Transverse colon (tissue), 4 donors: ENCODE measurements at regions not wholly inside any gene's neighbourhood (a gene's known extent, or its start where the extent isn't known, plus 50 kb on each side); places are given as distances from the start of the nearest gene placed in this dataset.

Experiments used
- DNase-seq: peaks from one replicate; pipeline ENCODE4 v3.0.0-alpha.2; 2019
- H3K27ac ChIP-seq, 4 donors: fragments of 200-600 bp; sonication (generic); 2 replicates each; pipeline ENCODE4 v1.5.1; 2016 to 2018; ENCODE audit warnings: inconsistent platforms in 4 of 4
- H3K27me3 ChIP-seq: fragments of 200-600 bp; sonication (generic); 2 replicates; pipeline ENCODE4 v1.5.1; 2017; ENCODE audit warnings: inconsistent platforms
- H3K36me3 ChIP-seq, 4 donors: fragments of 200-600 bp; sonication (generic); 2 replicates each; pipeline ENCODE4 v1.5.1; 2017 to 2019; ENCODE audit warnings: inconsistent platforms in 4 of 4
- H3K4me1 ChIP-seq, 4 donors: fragments of 200-600 bp; sonication (generic); 2 replicates each; pipeline ENCODE4 v1.5.1; 2017 to 2020; ENCODE audit warnings: inconsistent platforms in 4 of 4
- H3K4me3 ChIP-seq, 4 donors: fragments of 200-600 bp; sonication (generic); 1 replicate in 1 of 4; 2 replicates in 3 of 4; pipeline versions ENCODE4 v1.5.1 to v1.6.1; 2017 to 2019; ENCODE audit warnings: inconsistent platforms in 4 of 4
- H3K9me3 ChIP-seq, 2 donors: fragments of 200-600 bp; sonication (generic); 2 replicates each; pipeline ENCODE4 v1.5.1; 2017 to 2019; ENCODE audit warnings: inconsistent platforms in 2 of 2
- CTCF ChIP-seq, 5 experiments: fragments of 200-600 bp in 3 of 5; fragments of 450-650 bp in 2 of 5; sonication (generic) in 3 of 5; IDR thresholded peaks; 1 replicate in 2 of 5; 2 replicates in 3 of 5; pipeline ENCODE4 v1.5.1; 2016 to 2017; ENCODE audit warnings: antibody characterized with exemption in 5 of 5, inconsistent platforms in 3 of 5, mild to moderate bottlenecking in 2 of 5, moderate library complexity in 1 of 5
- EP300 ChIP-seq: sonication (generic); formaldehyde crosslinking; IDR thresholded peaks from one replicate; pipeline ENCODE4 v1.6.1; 2017; ENCODE audit warnings: antibody characterized with exemption, low read depth
- POLR2A ChIP-seq: fragments of 450-650 bp; IDR thresholded peaks from one replicate; pipeline ENCODE4 v1.6.1; 2016; ENCODE audit warnings: antibody characterized with exemption, mild to moderate bottlenecking, moderate library complexity
- POLR2AphosphoS5 ChIP-seq, 3 donors: sonication (generic); formaldehyde crosslinking; IDR thresholded peaks; one replicate each; pipeline ENCODE4 v1.6.1; 2016; ENCODE audit warnings: antibody characterized with exemption in 3 of 3
- WGBS, 2 donors: methylation state at CpG; one replicate each; pipeline ENCODE4 v1.1.5; 2018; ENCODE audit warnings: low coverage in 1 of 2; 5-methylcytosine and 5-hydroxymethylcytosine counted together
- in situ Hi-C, 4 donors: fragments of 200-750 bp; cut with MboI; loops; one replicate each; pipeline versions ENCODE4 v1.15.0 to v1.15.1; 2017; ENCODE audit warnings: low sequenced_read_pairs in 3 of 4, low pct_ligation_motif_present in 1 of 4, low pct_unique_long_range_greater_than_20kb in 1 of 4
- intact Hi-C: fragments of 100-400 bp; cut with DNase I; formaldehyde crosslinking; loops from one replicate; pipeline ENCODE4 v1.15.1; 2023; ENCODE audit warnings: low total_unique reads

GRCh38 chr15:94670438-94671034, 439.2 kb downstream of the MCTP2 start:
- no peak for DNase-seq
- Histone ChIP-seq H3K4me1 (peaks cover 0 to 6% (median 0%) of the 10 kb centered on the region in 4 donors), H3K36me3 (no peaks in the 10 kb centered on the region), H3K27ac (peak overlapping the region in 1 of 4 donors; percentile 32), H3K4me3 (no peak overlapping the region), H3K27me3 (no peaks in the 10 kb centered on the region), H3K9me3 (no peaks in the 10 kb centered on the region)
- no peak for TF ChIP-seq EP300
- TF ChIP-seq POLR2A: no peak
- TF ChIP-seq CTCF (IDR thresholded peaks at IDR 0.05): peak; percentile 66 to 76 (median 70)
- TF ChIP-seq POLR2AphosphoS5 (IDR thresholded peaks at IDR 0.05): no peak
- intact Hi-C loops (no loop called here), in situ Hi-C loops (loop anchor here in 3 of 4 donors (10.0 to 25.0 kb wide), 2 partner anchors 624 to 1717 kb away; no protein-coding TSS in a partner anchor)
- 0% methylated on average over 3 of the region's 3 CpGs for WGBS, 2 donors

DNA sequence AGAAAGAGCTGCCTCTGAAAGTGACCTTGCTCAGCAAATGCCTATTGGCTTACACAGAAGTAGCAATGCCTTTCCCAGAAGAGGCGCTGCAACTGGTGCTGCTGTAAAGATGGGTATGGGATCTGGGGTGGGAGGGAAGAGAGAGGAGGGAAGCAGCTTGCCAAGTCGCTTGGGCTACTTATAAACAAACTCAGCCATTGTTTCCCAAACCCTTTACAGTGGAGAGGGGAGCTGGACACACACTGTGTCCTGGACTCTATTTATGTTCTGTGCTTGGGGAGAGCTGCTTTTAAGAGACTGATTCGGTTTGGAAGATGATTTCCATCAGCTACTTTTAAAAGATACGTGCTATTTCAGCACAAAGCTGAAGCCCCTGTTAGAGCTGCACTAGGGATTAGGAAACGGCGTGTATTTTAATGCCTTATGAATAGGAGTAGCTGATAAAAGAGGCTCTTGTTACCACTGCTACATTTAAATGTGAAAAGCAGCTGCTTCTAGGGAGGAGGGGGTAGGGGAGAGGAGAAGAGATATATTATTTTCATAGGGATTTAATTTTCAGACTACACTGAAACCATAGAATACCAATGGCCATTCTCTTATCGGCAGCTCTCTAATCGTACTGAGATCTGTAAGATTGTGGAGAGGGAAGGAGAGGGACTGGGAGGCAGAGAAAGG, 440.6 kb downstream of the MCTP2 start:
- Histone ChIP-seq H3K4me3 (no peak overlapping the region), H3K27me3 (no peaks in the 10 kb centered on the region), H3K9me3 (no peaks in the 10 kb centered on the region), H3K4me1 (peaks cover 0 to 6% (median 0%) of the 10 kb centered on the region in 4 donors), H3K36me3 (no peaks in the 10 kb centered on the region), H3K27ac (peak overlapping the region in 1 of 4 donors; percentile 7)
- no peak for DNase-seq
- in situ Hi-C loops: loop anchor here in 3 of 4 donors (10.0 to 25.0 kb wide), 2 partner anchors 623 to 1715 kb away; no protein-coding TSS in a partner anchor
- TF ChIP-seq POLR2AphosphoS5 (IDR thresholded peaks at IDR 0.05): no peak
- TF ChIP-seq CTCF (IDR thresholded peaks at IDR 0.05): no peak
- TF ChIP-seq EP300: no peak
- TF ChIP-seq POLR2A: no peak
- 45 to 47% methylated on average over 4 to 8 of the region's 8 CpGs for WGBS, 2 donors
- intact Hi-C loops: no loop called here

DNA sequence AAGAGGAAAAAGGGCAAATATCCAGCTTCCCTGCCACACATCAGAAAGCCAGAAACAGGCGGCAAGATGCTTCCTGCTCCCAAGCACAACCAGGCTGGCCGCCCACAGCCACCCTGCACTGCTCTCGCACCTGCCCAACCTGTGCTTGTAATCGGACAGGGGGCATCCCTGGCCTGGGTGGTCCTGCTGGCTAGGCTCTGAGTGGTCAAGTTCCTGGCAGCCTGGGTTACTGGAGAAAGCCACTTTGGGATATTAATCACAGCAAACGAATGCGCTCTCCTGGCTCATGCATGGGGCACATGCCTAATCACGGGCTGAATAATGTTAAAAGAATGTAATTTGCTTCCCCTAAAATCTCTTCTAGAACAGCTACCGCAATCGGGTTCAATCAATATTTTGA, 442.4 kb downstream of the MCTP2 start:
- intact Hi-C loops: no loop called here
- H3K27ac ChIP-seq: no peak overlapping the region
- no peak for TF ChIP-seq POLR2AphosphoS5 (IDR thresholded peaks at IDR 0.05)
- TF ChIP-seq EP300: no peak
- no peak for TF ChIP-seq CTCF (IDR thresholded peaks at IDR 0.05)
- TF ChIP-seq POLR2A: no peak
- H3K27me3 ChIP-seq: no peaks in the 10 kb centered on the region
- H3K4me3 ChIP-seq: no peak overlapping the region
- 74 to 91% methylated on average over 3 to 9 of the region's 9 CpGs for WGBS, 2 donors
- no peak for DNase-seq
- H3K9me3 ChIP-seq: no peaks in the 10 kb centered on the region
- in situ Hi-C loops: loop anchor here in 3 of 4 donors (10.0 to 25.0 kb wide), 2 partner anchors 621 to 1714 kb away; no protein-coding TSS in a partner anchor
- H3K4me1 ChIP-seq: peaks cover 0 to 6% (median 0%) of the 10 kb centered on the region in 4 donors
- H3K36me3 ChIP-seq: no peaks in the 10 kb centered on the region

DNA sequence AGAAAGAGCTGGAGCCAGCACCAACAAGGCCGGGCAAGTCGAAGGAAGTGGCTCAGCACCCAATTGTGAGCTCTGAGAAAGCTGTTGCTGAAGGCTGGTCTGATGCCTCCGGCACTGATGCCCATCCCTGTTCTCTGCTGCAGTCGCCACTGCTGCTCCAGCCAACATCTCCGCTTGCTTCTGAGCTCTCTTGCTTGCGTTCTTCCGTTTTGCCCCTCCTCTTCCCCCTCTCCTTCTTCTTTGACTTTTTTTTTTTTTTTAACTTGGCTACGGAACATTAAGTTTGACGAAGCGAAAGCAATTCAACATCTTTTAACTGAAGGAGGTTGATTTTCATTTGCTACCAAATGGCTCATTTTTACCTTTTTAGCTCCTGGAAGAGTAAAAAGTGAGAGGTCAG, 442.9 kb downstream of the MCTP2 start:
- no peaks in the 10 kb centered on the region for H3K36me3 ChIP-seq
- H3K4me1 ChIP-seq: peaks cover 0 to 6% (median 0%) of the 10 kb centered on the region in 4 donors
- intact Hi-C loops: no loop called here
- DNase-seq: no peak
- TF ChIP-seq POLR2A: no peak
- TF ChIP-seq EP300: no peak
- no peak for TF ChIP-seq CTCF (IDR thresholded peaks at IDR 0.05)
- no peak for TF ChIP-seq POLR2AphosphoS5 (IDR thresholded peaks at IDR 0.05)
- no peak overlapping the region for H3K27ac ChIP-seq
- H3K27me3 ChIP-seq: no peaks in the 10 kb centered on the region
- H3K4me3 ChIP-seq: no peak overlapping the region
- WGBS, 2 donors: 78 to 86% methylated on average over 5 to 10 of the region's 10 CpGs
- H3K9me3 ChIP-seq: no peaks in the 10 kb centered on the region
- in situ Hi-C loops: loop anchor here in 3 of 4 donors (10.0 to 25.0 kb wide), 2 partner anchors 621 to 1713 kb away; no protein-coding TSS in a partner anchor
